IMR-90 (cell line): ENCODE measurements at regions not wholly inside any gene's neighbourhood (a gene's known extent, or its start where the extent isn't known, plus 50 kb on each side); places are given as distances from the start of the nearest gene placed in this dataset.

Experiments
- ATAC-seq: fragments of 200-7000 bp; cut with Tn5 transposase; 2 replicates; pipeline ENCODE4 v1.9.1; 2020; ENCODE audit warnings: low read depth, mild to moderate bottlenecking, moderate library complexity
- BruUV-seq: library from RNA; stranded (reverse); fragments of 400-500 nt; replicated peaks from 2 replicates; lab custom pipeline; 2021; lab: Mats Ljungman, UMichigan
- CTCF ChIA-PET: fragments of 300-600 bp; formaldehyde crosslinking; extraction: SDS; loops from one replicate; lab custom pipeline; 2021; ENCODE audit warnings: antibody characterized with exemption; lab: Yijun Ruan, JAX
- POLR2A ChIA-PET: fragments of 300-600 bp; sonication (Branson Sonifier 250); formaldehyde crosslinking; loops from one replicate; lab custom pipeline; 2022; ENCODE audit warnings: antibody characterized with exemption; ENCODE audit not compliant: unreplicated experiment; lab: Charles Lee
- DNase-seq: peaks from one replicate; pipeline ENCODE4 v3.0.0; 2013
- H2AFZ ChIP-seq: replicated peaks from 2 replicates; pipeline ENCODE3; 2013; ENCODE audit warnings: low read length, mild to moderate bottlenecking; ENCODE audit not compliant: poor library complexity
- H2AK5ac ChIP-seq: 2 replicates; pipeline ENCODE4 v1.6.1; 2013; ENCODE audit warnings: low read depth, low read length, inconsistent platforms
- H2AK9ac ChIP-seq: replicated peaks from 2 replicates; pipeline ENCODE3; 2013; ENCODE audit warnings: mild to moderate bottlenecking, low read depth, low read length, moderate library complexity; ENCODE audit not compliant: poor library complexity
- H2BK120ac ChIP-seq: 2 replicates; pipeline ENCODE4 v1.6.1; 2013; ENCODE audit warnings: low read depth, low read length, inconsistent platforms
- H2BK15ac ChIP-seq: 3 replicates; pipeline ENCODE4 v1.6.1; 2013; ENCODE audit warnings: low read depth, low read length, inconsistent platforms
- H2BK20ac ChIP-seq: 2 replicates; pipeline ENCODE4 v1.6.1; 2013; ENCODE audit warnings: low read depth, mild to moderate bottlenecking, inconsistent platforms, low read length, moderate library complexity
- H2BK5ac ChIP-seq: 2 replicates; pipeline ENCODE4 v1.6.1; 2013; ENCODE audit warnings: mild to moderate bottlenecking, low read depth, low read length, inconsistent platforms; ENCODE audit not compliant: poor library complexity, severe bottlenecking
- H3K14ac ChIP-seq: replicated peaks from 2 replicates; pipeline ENCODE4 v1.6.1; 2013; ENCODE audit warnings: low read depth, low read length, inconsistent platforms
- H3K18ac ChIP-seq: 2 replicates; pipeline ENCODE4 v1.6.1; 2013; ENCODE audit warnings: low read depth, low read length, control low read depth
- H3K23ac ChIP-seq: 2 replicates; pipeline ENCODE4 v1.6.1; 2013; ENCODE audit warnings: low read depth, low read length, inconsistent platforms
- H3K27ac ChIP-seq: 2 replicates; pipeline ENCODE4 v1.5.1; 2013; ENCODE audit warnings: mild to moderate bottlenecking, control low read depth, low read length; ENCODE audit not compliant: insufficient read depth
- H3K27me3 ChIP-seq: 2 replicates; pipeline ENCODE4 v1.6.1; 2013; ENCODE audit warnings: low read length; ENCODE audit not compliant: control insufficient read depth, insufficient read depth
- H3K36me3 ChIP-seq: 2 replicates; pipeline ENCODE4 v1.6.1; 2013; ENCODE audit warnings: low read length, mixed read lengths; ENCODE audit not compliant: control insufficient read depth, insufficient read depth
- H3K4ac ChIP-seq: 2 replicates; pipeline ENCODE4 v1.6.1; 2013; ENCODE audit warnings: low read depth, low read length, inconsistent platforms
- H3K4me1 ChIP-seq: 2 replicates; pipeline ENCODE4 v1.6.1; 2013; ENCODE audit warnings: low read length, mixed read lengths; ENCODE audit not compliant: control insufficient read depth, insufficient read depth
- H3K4me2 ChIP-seq: 2 replicates; pipeline ENCODE4 v1.6.1; 2013; ENCODE audit warnings: low read depth, mild to moderate bottlenecking, control low read depth, low read length, moderate library complexity
- H3K4me3 ChIP-seq: 2 replicates; pipeline ENCODE4 v1.5.1; 2013; ENCODE audit warnings: low read depth, mild to moderate bottlenecking, control low read depth, low read length, moderate library complexity; ENCODE audit not compliant: insufficient read depth
- H3K56ac ChIP-seq: 2 replicates; pipeline ENCODE4 v1.6.1; 2013; ENCODE audit warnings: low read length, inconsistent platforms; ENCODE audit not compliant: insufficient read depth; ENCODE audit errors: extremely low read depth
- H3K79me1 ChIP-seq, 2 experiments: 2 replicates each; pipeline ENCODE4 v1.6.1; 2013; ENCODE audit warnings: low read length in 2 of 2, inconsistent platforms in 1 of 2, low read depth in 1 of 2
- H3K9ac ChIP-seq: 2 replicates; pipeline ENCODE4 v1.6.1; 2013; ENCODE audit warnings: low read depth, low read length, control low read depth
- H3K9me1 ChIP-seq: 2 replicates; pipeline ENCODE4 v1.6.1; 2013; ENCODE audit warnings: low read length, inconsistent platforms; ENCODE audit not compliant: insufficient read depth
- H3K9me3 ChIP-seq: 2 replicates; pipeline ENCODE4 v1.6.1; 2013; ENCODE audit warnings: low read length; ENCODE audit not compliant: control insufficient read depth, insufficient read depth
- H4K20me1 ChIP-seq: 2 replicates; pipeline ENCODE4 v1.6.1; 2013; ENCODE audit warnings: low read length, inconsistent platforms; ENCODE audit not compliant: insufficient read depth
- H4K5ac ChIP-seq: 2 replicates; pipeline ENCODE4 v1.6.1; 2013; ENCODE audit warnings: mild to moderate bottlenecking, low read depth, low read length, control low read depth
- H4K8ac ChIP-seq, 2 experiments: 2 replicates each; pipeline ENCODE4 v1.6.1; 2013; ENCODE audit warnings: low read depth in 2 of 2, low read length in 2 of 2, control low read depth in 1 of 2, inconsistent platforms in 1 of 2
- H4K91ac ChIP-seq: 2 replicates; pipeline ENCODE4 v1.6.1; 2013; ENCODE audit warnings: low read depth, low read length, inconsistent platforms; ENCODE audit not compliant: insufficient read depth
- BHLHE40 ChIP-seq: fragments of 150-350 bp; IDR thresholded peaks from 2 replicates; pipeline ENCODE4 v1.6.1; 2016; ENCODE audit warnings: mild to moderate bottlenecking, low read depth, low read length
- CEBPB ChIP-seq: IDR thresholded peaks from 2 replicates; pipeline ENCODE4 v1.6.1; 2012; ENCODE audit warnings: low read depth, low read length, improper control_type of control experiment
- FOS ChIP-seq: fragments of 150-350 bp; IDR thresholded peaks from 2 replicates; pipeline ENCODE4 v1.6.1; 2016; ENCODE audit warnings: low read depth, low read length
- MXI1 ChIP-seq: IDR thresholded peaks from 2 replicates; pipeline ENCODE4 v1.6.1; 2012; ENCODE audit warnings: low read depth, mild to moderate bottlenecking, low read length, moderate library complexity, borderline replicate concordance
- NFE2L2 ChIP-seq: fragments of 150-350 bp; IDR thresholded peaks from 2 replicates; pipeline ENCODE4 v1.6.1; 2016; ENCODE audit warnings: low read depth, mild to moderate bottlenecking, low read length
- RAD21 ChIP-seq: IDR thresholded peaks from 2 replicates; pipeline ENCODE4 v1.6.1; 2012; ENCODE audit warnings: low read length, improper control_type of control experiment
- RCOR1 ChIP-seq: IDR thresholded peaks from 2 replicates; pipeline ENCODE4 v1.6.1; 2012; ENCODE audit warnings: mild to moderate bottlenecking, low read length, improper control_type of control experiment; ENCODE audit not compliant: insufficient replicate concordance
- RFX5 ChIP-seq: IDR thresholded peaks from 2 replicates; pipeline ENCODE4 v1.8.0; 2012; ENCODE audit warnings: low read depth, mild to moderate bottlenecking, low read length, moderate library complexity
- SMC3 ChIP-seq: fragments of 150-350 bp; IDR thresholded peaks from 2 replicates; pipeline ENCODE4 v1.6.1; 2016; ENCODE audit warnings: low read depth, mild to moderate bottlenecking, antibody characterized with exemption, low read length, moderate library complexity
- WGBS, 2 experiments: methylation state at CpG; one replicate each; pipeline versions ENCODE4 v1.1.5 to v1.1.7; 2013; ENCODE audit warnings: missing lambda C conversion rate in 2 of 2; ENCODE audit not compliant: insufficient read length in 1 of 2; ENCODE audit errors: extremely low coverage in 2 of 2; 5-methylcytosine and 5-hydroxymethylcytosine counted together
- dilution Hi-C: fragments of 300-500 bp; cut with HindIII; formaldehyde crosslinking; loops from one replicate; pipeline ENCODE4 v1.14.3; 2018; ENCODE audit warnings: low sequenced_read_pairs; ENCODE audit not compliant: unreplicated experiment
- in situ Hi-C: fragments of 300-500 bp; cut with MboI; formaldehyde crosslinking; loops from 3 replicates; pipeline ENCODE4 v1.14.3; 2019; ENCODE audit warnings: low sequenced_read_pairs, inconsistent platforms, mixed read lengths
- intact Hi-C: fragments of 100-400 bp; cut with micrococcal nuclease; formaldehyde crosslinking; loops from 2 replicates; pipeline ENCODE4 v1.10.0; 2022
- TF ChIP-seq, protein P1 (sequence below): fragments of 150-350 bp; IDR thresholded peaks from 2 replicates; pipeline ENCODE4 v1.6.1; 2017; ENCODE audit warnings: mild to moderate bottlenecking, antibody characterized with exemption, low read length, low read depth
- TF ChIP-seq, protein P2 (sequence below): conservative IDR thresholded peaks from 2 replicates; pipeline ENCODE4 v1.5.1; 2012; ENCODE audit warnings: mild to moderate bottlenecking, low read depth, low read length, improper control_type of control experiment

DNA sequence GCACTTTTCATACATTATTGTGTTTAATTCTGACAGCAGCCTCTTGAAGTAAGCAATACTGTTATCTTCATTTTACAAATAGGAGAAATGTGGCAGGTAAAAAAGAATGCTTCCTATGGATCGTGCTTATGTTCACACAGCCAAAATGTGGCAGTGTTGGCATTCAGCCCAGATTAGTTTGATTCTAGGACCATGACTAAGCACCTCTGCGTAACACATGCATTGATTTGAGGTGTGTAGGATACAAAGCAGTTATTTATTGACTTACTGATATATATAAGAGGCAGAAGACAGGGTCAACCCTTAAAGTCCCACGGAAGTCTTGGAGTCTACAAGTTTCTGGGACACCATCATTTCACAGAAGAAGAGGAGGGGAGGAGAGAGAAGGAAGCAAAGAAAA is 1144.4 kb upstream of the GOT2 start:
- H3K18ac ChIP-seq, result no peak overlapping the region
- no peak overlapping the region for H4K91ac ChIP-seq
- no peak overlapping the region for H3K9ac ChIP-seq
- peaks cover 2% of the 10 kb centered on the region; the same call in 1 of the 2 replicates for H3K9me3 ChIP-seq
- peak; percentile 4 for DNase-seq
- H3K36me3 ChIP-seq, result no peaks in the 10 kb centered on the region
- in situ Hi-C loops, result no loop called here
- no peak overlapping the region for H3K4me2 ChIP-seq
- no peak overlapping the region for H4K5ac ChIP-seq
- no peak overlapping the region for H2AK9ac ChIP-seq
- H3K4me1 ChIP-seq, result no peaks in the 10 kb centered on the region
- dilution Hi-C loops, result no loop called here
- intact Hi-C loops, result no loop called here
- H2BK20ac ChIP-seq, result no peak overlapping the region
- H3K27me3 ChIP-seq, result no peaks in the 10 kb centered on the region
- no peak overlapping the region for H3K14ac ChIP-seq
- H3K79me1 ChIP-seq, result no peaks in the 10 kb centered on the region
- BruUV-seq, result no TSS peak
- CTCF ChIA-PET, result no interaction called here
- no peak overlapping the region for H4K8ac ChIP-seq
- TF ChIP-seq, protein P1, sequence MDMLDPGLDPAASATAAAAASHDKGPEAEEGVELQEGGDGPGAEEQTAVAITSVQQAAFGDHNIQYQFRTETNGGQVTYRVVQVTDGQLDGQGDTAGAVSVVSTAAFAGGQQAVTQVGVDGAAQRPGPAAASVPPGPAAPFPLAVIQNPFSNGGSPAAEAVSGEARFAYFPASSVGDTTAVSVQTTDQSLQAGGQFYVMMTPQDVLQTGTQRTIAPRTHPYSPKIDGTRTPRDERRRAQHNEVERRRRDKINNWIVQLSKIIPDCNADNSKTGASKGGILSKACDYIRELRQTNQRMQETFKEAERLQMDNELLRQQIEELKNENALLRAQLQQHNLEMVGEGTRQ, result no peak
- TF ChIP-seq MXI1 (no peak), RCOR1 (no peak), FOS (no peak), CEBPB (no peak), SMC3 (no peak), RAD21 (no peak), NFE2L2 (no peak), BHLHE40 (no peak), RFX5 (no peak)
- TF ChIP-seq, protein P2, sequence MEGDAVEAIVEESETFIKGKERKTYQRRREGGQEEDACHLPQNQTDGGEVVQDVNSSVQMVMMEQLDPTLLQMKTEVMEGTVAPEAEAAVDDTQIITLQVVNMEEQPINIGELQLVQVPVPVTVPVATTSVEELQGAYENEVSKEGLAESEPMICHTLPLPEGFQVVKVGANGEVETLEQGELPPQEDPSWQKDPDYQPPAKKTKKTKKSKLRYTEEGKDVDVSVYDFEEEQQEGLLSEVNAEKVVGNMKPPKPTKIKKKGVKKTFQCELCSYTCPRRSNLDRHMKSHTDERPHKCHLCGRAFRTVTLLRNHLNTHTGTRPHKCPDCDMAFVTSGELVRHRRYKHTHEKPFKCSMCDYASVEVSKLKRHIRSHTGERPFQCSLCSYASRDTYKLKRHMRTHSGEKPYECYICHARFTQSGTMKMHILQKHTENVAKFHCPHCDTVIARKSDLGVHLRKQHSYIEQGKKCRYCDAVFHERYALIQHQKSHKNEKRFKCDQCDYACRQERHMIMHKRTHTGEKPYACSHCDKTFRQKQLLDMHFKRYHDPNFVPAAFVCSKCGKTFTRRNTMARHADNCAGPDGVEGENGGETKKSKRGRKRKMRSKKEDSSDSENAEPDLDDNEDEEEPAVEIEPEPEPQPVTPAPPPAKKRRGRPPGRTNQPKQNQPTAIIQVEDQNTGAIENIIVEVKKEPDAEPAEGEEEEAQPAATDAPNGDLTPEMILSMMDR, result no peak
- no peak overlapping the region for H3K23ac ChIP-seq
- POLR2A ChIA-PET, result no interaction called here
- H2AK5ac ChIP-seq, result no peak overlapping the region
- H3K4me3 ChIP-seq, result no peak overlapping the region
- no peaks in the 10 kb centered on the region for H3K9me1 ChIP-seq
- H4K20me1 ChIP-seq, result no peaks in the 10 kb centered on the region
- no peak for ATAC-seq
- no peak overlapping the region for H3K27ac ChIP-seq
- H2BK120ac ChIP-seq, result no peak overlapping the region
- H2AFZ ChIP-seq, result no peak overlapping the region
- no CpG with 5 or more reads among the region's 3 CpGs for WGBS, 2 experiments
- no peak overlapping the region for H3K56ac ChIP-seq
- no peak overlapping the region for H3K4ac ChIP-seq
- no peak overlapping the region for H2BK5ac ChIP-seq
- H2BK15ac ChIP-seq, result no peak overlapping the region
